NCI-H82 treated with DMSO at 0.1 percent for 48 hours (cell line): ENCODE measurements at regions not wholly inside any gene's neighbourhood (a gene's known extent, or its start where the extent isn't known, plus 50 kb on each side); places are given as distances from the start of the nearest gene placed in this dataset.

Source experiments
- DNase-seq: peaks from one replicate; lab custom pipeline; 2025; ENCODE audit not compliant: unreplicated experiment; lab: John Stamatoyannopoulos, UW

- DNase-seq: no peak
These were observed 113.7 kb upstream of the TSPAN5 start for GRCh38 chr4:98771959-98772632.

- DNase-seq: no peak
These were observed 107.4 kb upstream of the TSPAN5 start for GRCh38 chr4:98765771-98766170.

GRCh38 chr4:98758182-98758581 lies 99.8 kb upstream of the TSPAN5 start:
- no peak for DNase-seq

- DNase-seq: no peak
These were observed 96.3 kb upstream of the TSPAN5 start for GRCh38 chr4:98754736-98755135.

GRCh38 chr4:98749206-98749605 lies 90.8 kb upstream of the TSPAN5 start:
- DNase-seq: peak; percentile 86

GRCh38 chr4:98748609-98749008 lies 90.2 kb upstream of the TSPAN5 start:
- DNase-seq: no peak

- DNase-seq: peak; percentile 76
These were observed 89.1 kb upstream of the TSPAN5 start for GRCh38 chr4:98747393-98748091.

- no peak for DNase-seq
These were observed 88.5 kb upstream of the TSPAN5 start for GRCh38 chr4:98746936-98747335.

GRCh38 chr4:98746530-98746929 lies 88.1 kb upstream of the TSPAN5 start:
- DNase-seq: no peak

- DNase-seq: peak; percentile 64
These were observed 87.0 kb upstream of the TSPAN5 start for GRCh38 chr4:98745366-98745765.

GRCh38 chr4:98744372-98745150 lies 86.2 kb upstream of the TSPAN5 start:
- no peak for DNase-seq

- DNase-seq: no peak
These were observed 83.5 kb upstream of the TSPAN5 start for GRCh38 chr4:98741952-98742351.

GRCh38 chr4:98739751-98740150 lies 81.3 kb upstream of the TSPAN5 start:
- DNase-seq: peak; percentile 10

GRCh38 chr4:98733601-98734000 lies 75.2 kb upstream of the TSPAN5 start:
- DNase-seq: no peak

- DNase-seq: no peak
These were observed 70.5 kb upstream of the TSPAN5 start for GRCh38 chr4:98728871-98729270.

- DNase-seq: no peak
These were observed 70.0 kb upstream of the TSPAN5 start for GRCh38 chr4:98728433-98728832.

- DNase-seq: no peak
These were observed 63.6 kb upstream of the TSPAN5 start for GRCh38 chr4:98722000-98722399.

GRCh38 chr4:98720871-98721480 lies 62.6 kb upstream of the TSPAN5 start:
- DNase-seq: peak; percentile 49

- DNase-seq: no peak
These were observed 58.4 kb upstream of the TSPAN5 start for GRCh38 chr4:98716796-98717195.

GRCh38 chr4:98712607-98713006 lies 54.2 kb upstream of the TSPAN5 start:
- no peak for DNase-seq

GRCh38 chr4:98711526-98711925 lies 53.1 kb upstream of the TSPAN5 start:
- no peak for DNase-seq

- DNase-seq: no peak
These were observed 52.4 kb upstream of the TSPAN5 start for GRCh38 chr4:98710831-98711230.
